ENCODE measurements at regions not wholly inside any gene's neighbourhood (a gene's known extent, or its start where the extent isn't known, plus 50 kb on each side); places are given as distances from the start of the nearest gene placed in this dataset.

GRCh38 chr3:102258666-102259227 lies 176.1 kb upstream of the ZPLD1 start:
- DNase-seq: no peak

- DNase-seq: no peak
Observed at GRCh38 chr3:102259663-102260062, 175.2 kb upstream of the ZPLD1 start.

DNA sequence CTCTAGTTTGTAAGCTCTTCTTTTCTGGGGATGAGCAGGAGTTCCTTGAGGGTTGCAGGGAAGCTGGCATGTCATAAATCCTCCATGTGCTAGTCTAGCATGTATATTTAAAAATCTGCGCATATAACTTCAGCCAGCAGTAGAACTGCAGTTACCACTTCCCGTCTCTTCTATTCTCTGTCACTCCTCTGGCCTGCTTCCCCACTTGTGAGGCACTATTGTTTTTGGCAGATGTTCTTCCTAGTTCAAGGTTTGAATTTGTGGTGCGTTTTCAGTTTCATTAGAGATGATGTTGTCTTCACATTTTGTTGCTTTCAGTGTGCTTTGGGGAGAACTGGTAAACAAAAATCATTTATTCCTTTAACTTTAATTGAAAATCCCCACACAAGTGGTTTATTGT lies 169.1 kb upstream of the ZPLD1 start:
- no peak for DNase-seq

GRCh38 chr3:102269406-102269805 lies 165.4 kb upstream of the ZPLD1 start:
- DNase-seq: no peak

- no peak for DNase-seq
Observed at GRCh38 chr3:102290241-102290640, 144.6 kb upstream of the ZPLD1 start.

DNA sequence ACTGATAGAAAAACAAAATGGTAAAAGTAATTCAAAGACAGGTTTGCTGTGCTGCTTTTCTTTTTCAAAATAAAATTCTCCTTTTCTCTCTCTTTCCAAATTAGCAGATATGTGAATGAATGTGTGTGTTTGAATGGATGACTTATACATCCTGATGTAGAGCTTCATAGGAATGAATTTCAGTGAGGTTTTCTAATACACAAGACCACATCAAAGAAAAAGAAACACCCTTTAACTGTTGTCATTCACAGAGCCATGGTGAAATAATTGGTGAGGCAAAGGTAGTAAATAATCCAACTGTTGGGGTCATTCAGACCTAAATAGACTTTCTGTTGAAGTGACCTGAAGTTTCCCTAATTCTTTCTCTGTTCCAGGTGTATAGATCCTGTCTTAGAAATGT lies 139.1 kb upstream of the ZPLD1 start:
- no peak for DNase-seq

DNA sequence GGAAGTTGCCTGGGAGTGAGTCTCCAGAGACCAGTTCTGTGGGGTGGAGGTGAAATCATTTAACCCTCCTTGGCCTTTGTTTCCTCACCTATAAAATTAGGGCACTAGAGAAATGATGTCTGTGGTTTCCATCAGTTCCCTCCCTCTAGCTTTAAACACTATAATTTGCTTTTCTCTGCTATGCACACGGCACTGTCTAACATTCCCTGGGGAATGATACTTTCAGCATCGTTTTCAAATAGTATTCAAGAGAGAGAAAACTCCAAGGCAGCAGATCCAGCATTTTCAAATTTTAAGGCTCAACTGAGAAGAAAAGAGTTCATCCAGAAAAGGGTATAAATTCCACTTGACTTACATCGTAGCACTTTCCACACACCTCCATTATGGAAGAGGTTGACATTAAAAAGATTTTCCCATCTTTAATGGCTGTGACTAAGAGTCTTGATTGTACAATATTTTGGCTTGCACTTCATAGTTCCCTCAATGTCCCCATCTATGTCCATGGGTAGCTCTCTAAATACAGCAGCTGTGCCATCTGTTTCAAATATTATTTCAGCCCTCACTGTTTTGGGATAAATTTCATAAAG lies 137.7 kb upstream of the ZPLD1 start:
- no peak for DNase-seq

- DNase-seq: no peak
Observed at GRCh38 chr3:102299125-102299877, 135.5 kb upstream of the ZPLD1 start.

GRCh38 chr3:102301155-102301880 lies 133.5 kb upstream of the ZPLD1 start:
- DNase-seq: no peak

DNA sequence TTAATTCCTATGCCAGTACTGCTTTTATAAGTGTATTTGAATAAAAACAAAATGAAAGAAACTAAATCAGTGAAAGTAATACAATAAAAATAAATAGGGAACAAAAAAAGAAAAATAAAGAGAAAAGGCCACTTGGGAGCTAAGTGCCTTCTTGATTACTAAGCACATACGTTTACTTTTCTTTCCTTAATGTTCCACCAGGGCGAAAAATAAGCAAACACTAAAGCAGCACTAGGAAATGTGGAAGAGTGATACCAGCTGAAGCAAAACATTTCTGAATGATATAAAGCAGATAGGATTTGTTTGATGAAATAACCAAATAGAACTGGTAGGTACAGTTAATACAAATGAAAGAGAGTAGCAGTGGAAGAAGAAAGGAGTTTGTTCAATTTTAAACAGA lies 132.8 kb upstream of the ZPLD1 start:
- DNase-seq: no peak

DNA sequence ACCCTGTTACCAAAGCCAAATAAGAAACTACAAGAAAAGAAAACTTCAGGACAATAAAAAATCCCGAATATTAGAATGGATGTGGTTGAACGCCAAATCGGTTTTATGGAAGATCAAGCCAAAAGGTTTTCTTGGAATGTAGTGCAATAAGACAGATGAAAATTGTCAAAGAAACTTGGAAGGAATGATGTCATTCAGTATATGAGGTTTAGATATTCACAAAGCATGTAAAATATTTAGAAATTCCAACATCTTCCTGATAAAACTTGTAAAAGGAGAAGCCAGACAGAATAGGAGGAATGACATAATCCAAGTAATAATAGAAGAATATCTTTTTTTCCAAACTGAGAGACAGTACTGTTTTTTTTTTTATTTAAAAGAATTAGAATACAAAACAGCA lies 130.3 kb upstream of the ZPLD1 start:
- DNase-seq: no peak

GRCh38 chr3:102307442-102307841 lies 127.4 kb upstream of the ZPLD1 start:
- no peak for DNase-seq

DNA sequence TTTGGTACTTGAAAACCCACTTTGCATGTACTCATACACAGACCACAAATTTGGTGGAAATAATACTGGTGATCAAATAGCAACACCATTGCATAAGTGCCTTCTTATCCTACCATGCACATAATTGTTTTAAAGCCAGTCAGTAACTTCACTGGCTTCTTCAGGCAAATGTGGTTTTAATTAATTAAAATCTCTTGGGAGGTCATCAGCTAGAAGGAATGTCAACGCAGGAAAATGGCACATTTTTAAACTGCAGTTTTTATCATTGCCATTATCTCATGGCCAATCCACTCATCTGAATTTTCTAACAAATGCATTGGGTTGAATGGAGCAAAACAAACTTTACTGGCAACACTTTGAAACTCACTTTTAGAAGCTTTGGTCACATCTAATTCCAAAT lies 105.7 kb upstream of the ZPLD1 start:
- DNase-seq: no peak

DNA sequence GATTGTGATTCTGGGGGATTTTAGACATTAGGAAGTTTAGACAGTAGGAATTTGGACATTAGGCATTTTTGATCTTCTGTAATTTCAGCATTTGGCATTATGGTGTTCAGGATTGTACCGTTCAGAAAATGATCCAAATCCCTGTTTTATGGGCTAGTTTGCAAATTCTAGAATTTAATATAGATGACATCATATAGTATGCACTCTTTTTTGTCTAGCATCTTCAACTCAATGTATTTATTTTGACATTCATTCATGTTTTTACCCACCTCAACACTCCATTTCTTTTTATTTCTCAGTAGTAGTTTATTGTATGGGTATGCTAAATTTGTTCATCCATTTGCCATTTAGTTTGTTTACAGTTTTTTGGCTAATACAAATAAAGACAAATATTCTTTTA lies 105.3 kb upstream of the ZPLD1 start:
- DNase-seq: no peak

GRCh38 chr3:102332205-102332604 lies 102.6 kb upstream of the ZPLD1 start:
- DNase-seq: no peak

DNA sequence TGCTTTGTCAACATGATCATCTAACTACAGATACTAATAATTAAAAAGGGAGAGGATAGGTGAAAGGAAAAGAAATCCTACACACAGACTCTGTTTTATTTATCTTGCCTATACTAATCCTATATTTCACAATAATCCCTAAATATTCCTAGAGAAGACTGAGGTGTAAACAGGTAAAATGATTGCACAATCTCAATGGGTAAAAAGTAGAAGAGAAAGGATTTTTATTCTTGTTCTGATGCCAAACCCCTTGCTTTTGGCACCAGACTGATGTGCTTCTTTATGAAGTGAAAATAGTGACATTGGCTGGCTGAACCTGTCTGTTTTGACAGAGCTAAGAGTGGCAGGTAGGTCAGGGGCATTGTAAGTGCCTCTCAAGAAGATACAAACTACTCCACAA lies 101.9 kb upstream of the ZPLD1 start:
- DNase-seq: no peak

DNA sequence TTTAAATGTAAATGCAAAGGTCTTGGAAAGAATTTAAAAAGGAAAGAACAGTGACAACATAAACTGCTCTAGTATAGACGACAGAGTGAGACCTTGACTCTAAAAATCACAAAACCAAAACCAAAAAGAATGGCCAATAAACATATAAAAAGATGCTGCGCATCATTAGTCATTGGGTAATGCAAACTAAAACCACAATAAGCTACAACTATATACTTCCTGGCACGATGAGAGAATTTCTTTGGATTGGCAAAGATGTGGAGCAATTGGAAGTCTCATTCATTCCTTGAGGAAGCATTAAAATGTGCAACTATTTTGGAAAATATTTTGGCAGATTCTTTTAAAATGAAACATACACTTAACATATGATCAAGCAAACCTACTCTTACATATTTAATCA lies 98.7 kb upstream of the ZPLD1 start:
- no peak for DNase-seq

DNA sequence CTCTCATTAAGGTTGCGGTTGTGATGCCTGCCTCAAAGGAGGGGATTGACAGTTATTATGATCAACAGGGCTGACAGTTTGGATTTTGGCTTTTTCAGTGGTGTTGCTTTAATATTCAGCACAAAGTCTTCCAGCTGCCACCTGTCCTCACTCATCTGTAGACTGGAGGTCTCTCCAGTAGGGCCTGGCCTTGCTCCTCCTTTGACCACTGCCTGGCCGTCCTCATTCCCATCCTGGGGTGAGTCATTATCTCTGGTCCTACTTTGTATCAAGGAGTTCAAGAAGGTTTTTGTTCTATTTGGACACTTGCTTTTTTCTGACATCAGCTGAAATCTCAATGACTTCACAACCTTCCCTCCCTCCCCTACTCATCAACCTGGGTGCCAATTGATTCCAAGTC lies 95.1 kb upstream of the ZPLD1 start:
- DNase-seq: no peak

DNA sequence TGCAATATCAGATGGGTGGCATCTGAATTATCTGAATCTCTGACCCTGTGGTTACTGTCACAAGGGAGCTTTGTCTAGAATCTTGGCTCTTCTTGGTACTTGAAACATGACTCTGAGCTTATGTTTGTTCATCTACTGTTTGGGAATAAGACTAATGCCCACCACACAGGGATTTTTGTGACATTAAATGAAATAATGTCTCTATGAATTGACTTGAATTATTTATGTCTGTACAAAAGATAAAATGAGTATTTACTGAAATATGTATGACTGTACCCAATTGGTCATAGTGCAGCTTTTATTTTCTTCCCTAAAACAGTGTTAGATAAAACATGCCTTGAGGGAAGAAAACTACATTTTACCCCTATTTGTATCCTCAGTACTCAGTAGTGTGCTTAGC lies 87.9 kb upstream of the ZPLD1 start:
- no peak for DNase-seq

DNA sequence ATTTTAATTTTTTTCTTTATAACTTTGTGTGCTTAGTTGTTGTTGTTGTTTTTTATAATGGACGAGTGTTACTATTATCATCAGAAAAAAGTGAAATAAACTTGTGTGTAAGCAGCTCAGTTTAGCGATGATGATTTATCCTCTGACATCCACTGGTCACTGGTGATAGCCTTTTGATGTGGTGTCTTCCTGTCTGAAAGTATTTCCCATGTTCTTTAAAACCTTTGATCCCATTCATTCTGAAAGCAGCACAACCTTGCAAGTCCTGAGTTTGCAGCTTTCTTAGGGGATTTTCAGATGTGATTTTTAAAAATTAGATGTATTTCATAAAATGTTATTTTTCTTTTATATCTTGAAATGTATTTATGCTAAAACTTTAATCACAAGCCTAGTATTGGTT lies 85.9 kb upstream of the ZPLD1 start:
- no peak for DNase-seq

DNA sequence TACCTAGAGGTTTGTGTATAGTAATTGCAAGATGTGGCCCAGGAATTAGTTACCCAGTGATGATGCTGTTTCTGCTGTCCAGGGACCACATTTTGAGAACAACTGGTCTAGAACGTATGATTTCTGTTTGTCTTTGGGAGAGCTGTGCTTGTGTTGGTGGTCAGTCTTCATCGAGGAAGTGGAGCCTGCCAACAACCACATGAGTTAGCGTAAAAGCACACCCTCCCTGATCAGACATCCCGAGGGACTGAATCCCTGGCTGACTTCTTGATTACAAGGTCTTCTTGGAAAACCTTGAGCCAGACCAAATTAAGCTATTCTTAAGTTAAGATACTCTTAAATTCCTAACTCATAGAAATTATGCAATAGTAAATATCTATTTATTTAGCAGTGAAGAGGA lies 81.7 kb upstream of the ZPLD1 start:
- DNase-seq: no peak

GRCh38 chr3:102353805-102354204 lies 81.0 kb upstream of the ZPLD1 start:
- no peak for DNase-seq

DNA sequence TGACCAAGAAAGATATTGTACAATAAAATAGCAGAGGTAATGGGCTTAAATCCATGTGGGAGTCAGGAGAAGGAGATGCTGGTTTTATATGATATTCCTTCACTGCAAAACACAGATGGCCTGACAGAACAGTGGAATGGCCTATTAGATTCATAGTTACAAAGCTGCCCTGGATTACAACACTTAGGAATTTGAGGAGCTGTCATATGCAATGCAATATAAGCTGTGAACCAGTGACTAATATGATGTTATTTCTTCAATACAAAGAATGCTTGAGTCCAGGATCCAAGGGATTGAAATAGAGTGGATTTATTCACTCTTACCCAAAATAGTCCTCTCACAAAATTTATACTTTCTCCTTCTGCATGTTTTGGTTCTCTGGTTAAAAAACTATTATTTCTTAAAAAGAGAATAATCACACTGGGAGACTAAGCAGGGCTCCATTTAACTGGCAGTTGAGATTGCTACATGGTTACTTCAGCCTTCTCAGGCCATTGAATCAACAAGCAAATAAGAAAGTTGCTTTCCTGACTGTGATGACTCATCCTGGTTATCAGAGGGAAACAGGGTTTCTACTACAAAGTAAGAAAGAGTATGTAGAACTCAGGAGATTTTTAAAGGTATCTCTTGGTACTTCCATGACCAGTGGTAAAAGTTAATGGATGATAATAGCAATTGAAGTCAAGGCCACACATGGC lies 79.8 kb upstream of the ZPLD1 start:
- DNase-seq: no peak

Measured in stimulated activated CD4-positive, alpha-beta T cell treated with anti-CD3 and anti-CD28 coated beads, Interleukin-4, amount 100 ng/mL, for 4 hours (primary cell).